H9 (cell line): ENCODE measurements at regions not wholly inside any gene's neighbourhood (a gene's known extent, or its start where the extent isn't known, plus 50 kb on each side); places are given as distances from the start of the nearest gene placed in this dataset.

ENCODE experiments used
- DNase-seq: peaks from one replicate; pipeline ENCODE4 v3.0.0-alpha.2; 2017
- H2AFZ ChIP-seq: one replicate; pipeline ENCODE4 v1.6.1; 2013; ENCODE audit warnings: mild to moderate bottlenecking, low read length, control low read depth, moderate library complexity
- H2AK5ac ChIP-seq: 2 replicates; pipeline ENCODE4 v1.6.1; 2013; ENCODE audit warnings: low read length, control low read depth, mixed read lengths; ENCODE audit not compliant: insufficient read length
- H2BK120ac ChIP-seq: one replicate; pipeline ENCODE4 v1.6.1; 2013; ENCODE audit warnings: low read depth, mild to moderate bottlenecking, low read length, control low read depth, inconsistent platforms; ENCODE audit not compliant: poor library complexity, severe bottlenecking
- H2BK12ac ChIP-seq: 2 replicates; pipeline ENCODE4 v1.6.1; 2013; ENCODE audit warnings: low read length, control low read depth, mixed read lengths, low read depth; ENCODE audit not compliant: insufficient read length
- H2BK15ac ChIP-seq: 2 replicates; pipeline ENCODE4 v1.6.1; 2013; ENCODE audit warnings: low read depth, low read length, control low read depth
- H2BK20ac ChIP-seq: one replicate; pipeline ENCODE4 v1.6.1; 2013; ENCODE audit warnings: low read depth, mild to moderate bottlenecking, low read length, control low read depth, inconsistent platforms; ENCODE audit not compliant: poor library complexity, severe bottlenecking
- H2BK5ac ChIP-seq: 2 replicates; pipeline ENCODE4 v1.6.1; 2013; ENCODE audit warnings: low read length, control low read depth, mixed read lengths; ENCODE audit not compliant: insufficient read length
- H3K14ac ChIP-seq: 2 replicates; pipeline ENCODE4 v1.6.1; 2013; ENCODE audit warnings: low read length, control low read depth; ENCODE audit not compliant: insufficient read depth
- H3K18ac ChIP-seq: 2 replicates; pipeline ENCODE4 v1.6.1; 2013; ENCODE audit warnings: low read depth, mild to moderate bottlenecking, mixed read lengths, low read length, control low read depth; ENCODE audit not compliant: insufficient read length
- H3K23ac ChIP-seq: 2 replicates; pipeline ENCODE4 v1.6.1; 2013; ENCODE audit warnings: low read length, control low read depth, mixed read lengths, low read depth; ENCODE audit not compliant: insufficient read length
- H3K23me2 ChIP-seq: 2 replicates; pipeline ENCODE4 v1.6.1; 2013; ENCODE audit warnings: low read depth, mild to moderate bottlenecking, mixed read lengths, low read length, control low read depth; ENCODE audit not compliant: insufficient read length, poor library complexity, severe bottlenecking
- H3K27ac ChIP-seq: 2 replicates; pipeline ENCODE4 v1.5.1; 2013; ENCODE audit warnings: low read length, control low read depth, mixed read lengths, low read depth; ENCODE audit not compliant: insufficient read length
- H3K27me3 ChIP-seq: 2 replicates; pipeline ENCODE4 v1.6.1; 2013; ENCODE audit warnings: low read length, control low read depth, inconsistent platforms; ENCODE audit not compliant: insufficient read depth
- H3K4ac ChIP-seq: 2 replicates; pipeline ENCODE4 v1.6.1; 2013; ENCODE audit warnings: low read depth, mild to moderate bottlenecking, control low read depth, inconsistent platforms, low read length, moderate library complexity
- H3K4me1 ChIP-seq: 2 replicates; pipeline ENCODE4 v1.6.1; 2013; ENCODE audit warnings: low read length, control low read depth, inconsistent platforms; ENCODE audit not compliant: insufficient read depth
- H3K4me2 ChIP-seq: 2 replicates; pipeline ENCODE4 v1.6.1; 2013; ENCODE audit warnings: low read length, control low read depth, mixed read lengths; ENCODE audit not compliant: insufficient read length, insufficient read depth
- H3K56ac ChIP-seq: 2 replicates; pipeline ENCODE4 v1.6.1; 2013; ENCODE audit warnings: low read depth, mild to moderate bottlenecking, mixed read lengths, low read length, control low read depth; ENCODE audit not compliant: insufficient read length
- H3K79me1 ChIP-seq: 2 replicates; pipeline ENCODE4 v1.6.1; 2013; ENCODE audit warnings: low read depth, mild to moderate bottlenecking, moderate library complexity, low read length, control low read depth, inconsistent platforms; ENCODE audit not compliant: insufficient read depth, poor library complexity, severe bottlenecking
- H3K79me2 ChIP-seq: 2 replicates; pipeline ENCODE4 v1.6.1; 2013; ENCODE audit warnings: low read length, control low read depth, inconsistent platforms; ENCODE audit not compliant: insufficient read depth
- H3K9ac ChIP-seq: 2 replicates; pipeline ENCODE4 v1.6.1; 2013; ENCODE audit warnings: low read length, control low read depth, mixed read lengths; ENCODE audit not compliant: insufficient read length; ENCODE audit errors: extremely low read depth
- H3K9me3 ChIP-seq: one replicate; pipeline ENCODE4 v1.6.1; 2013; ENCODE audit warnings: low read depth, low read length, inconsistent platforms; ENCODE audit not compliant: control insufficient read depth
- H3T11ph ChIP-seq: one replicate; pipeline ENCODE4 v1.6.1; 2013; ENCODE audit warnings: mild to moderate bottlenecking, low read length, control low read depth, inconsistent platforms
- H4K20me1 ChIP-seq: one replicate; pipeline ENCODE4 v1.6.1; 2013; ENCODE audit not compliant: control insufficient read depth, insufficient read length, insufficient read depth
- H4K5ac ChIP-seq: 2 replicates; pipeline ENCODE4 v1.6.1; 2013; ENCODE audit warnings: low read depth, mild to moderate bottlenecking, mixed read lengths, low read length, control low read depth; ENCODE audit not compliant: insufficient read length
- H4K8ac ChIP-seq: replicated peaks from 2 replicates; pipeline ENCODE4 v1.6.1; 2013; ENCODE audit warnings: low read length, control low read depth, mixed read lengths, low read depth; ENCODE audit not compliant: insufficient read length
- H4K91ac ChIP-seq: 2 replicates; pipeline ENCODE4 v1.6.1; 2013; ENCODE audit warnings: low read depth, mild to moderate bottlenecking, moderate library complexity, mixed read lengths, low read length, control low read depth; ENCODE audit not compliant: insufficient read length
- H3K27ac Mint-ChIP-seq, 3 experiments: 2 replicates in 2 of 3; 3 replicates in 1 of 3; pipeline ENCODE4 v1.8.0; 2020 to 2021; ENCODE audit warnings: mixed read lengths in 3 of 3, mild to moderate bottlenecking in 1 of 3, moderate library complexity in 1 of 3
- H3K27me3 Mint-ChIP-seq: 2 replicates; pipeline ENCODE4 v1.8.0; 2021; ENCODE audit warnings: low read depth, mild to moderate bottlenecking, moderate library complexity, mixed read lengths
- H3K36me3 Mint-ChIP-seq, 3 experiments: 2 replicates in 2 of 3; 3 replicates in 1 of 3; pipeline ENCODE4 v1.8.0; 2020 to 2021; ENCODE audit warnings: low read depth in 3 of 3, mixed read lengths in 3 of 3; ENCODE audit not compliant: insufficient read depth in 1 of 3
- H3K4me1 Mint-ChIP-seq, 2 experiments: 2 replicates each; pipeline ENCODE4 v1.8.0; 2020; ENCODE audit warnings: mixed read lengths in 2 of 2
- H3K4me3 Mint-ChIP-seq, 2 experiments: 2 replicates in 1 of 2; 3 replicates in 1 of 2; pipeline ENCODE4 v1.8.0; 2020 to 2021; ENCODE audit warnings: mild to moderate bottlenecking in 2 of 2, mixed read lengths in 2 of 2, moderate library complexity in 1 of 2
- H3K9me3 Mint-ChIP-seq, 2 experiments: 2 replicates in 1 of 2; 3 replicates in 1 of 2; pipeline ENCODE4 v1.8.0; 2020; ENCODE audit warnings: mild to moderate bottlenecking in 2 of 2, mixed read lengths in 2 of 2, moderate library complexity in 1 of 2
- WGBS: extraction: QIAGEN DNeasy Blood & Tissue Kit; methylation state at CpG from one replicate; pipeline ENCODE4 v1.1.7; 2013; ENCODE audit warnings: missing lambda C conversion rate, low lambda C conversion rate, mixed read lengths; ENCODE audit not compliant: insufficient read length; ENCODE audit errors: extremely low coverage; 5-methylcytosine and 5-hydroxymethylcytosine counted together
- TF ChIP-seq, protein P1 (sequence below): fragments of 200-600 bp; sonication (generic); conservative IDR thresholded peaks from 3 replicates; pipeline ENCODE4 v1.8.0; 2021; ENCODE audit warnings: antibody characterized with exemption, mild to moderate bottlenecking

DNA sequence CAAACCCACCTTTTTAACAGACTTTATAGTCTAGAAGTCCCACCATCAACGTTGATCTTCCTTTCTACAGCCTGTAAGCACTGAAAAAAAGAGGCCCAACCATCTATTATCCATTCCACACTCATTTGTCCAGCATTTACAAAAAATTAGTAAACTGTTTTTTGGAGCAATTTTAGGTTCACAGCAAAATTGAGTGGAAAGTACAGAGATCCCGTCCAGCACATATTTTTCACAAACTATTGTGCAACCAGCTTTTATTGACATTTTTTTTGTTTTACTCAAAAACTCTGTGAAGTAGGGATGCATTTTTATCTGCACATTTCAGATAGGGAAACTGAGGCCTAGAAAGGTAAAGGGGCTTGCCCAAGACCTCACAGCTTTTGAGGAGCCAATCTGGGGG lies 68.6 kb downstream of the TNP1 start:
- Mint-ChIP-seq H3K4me3 (no peak overlapping the region), H3K36me3 (no peaks in the 10 kb centered on the region; a peak in 1 of 7 replicates), H3K9me3 (no peaks in the 10 kb centered on the region; a peak in 1 of 5 replicates), H3K4me1 (peaks cover 19 to 36% of the 10 kb centered on the region in 2 experiments), H3K27me3 (peaks cover 2% of the 10 kb centered on the region; the same call in 1 of the 2 replicates), H3K27ac (no peak overlapping the region)
- Histone ChIP-seq H3K56ac (no peak overlapping the region), H2BK20ac (no peak overlapping the region), H3T11ph (no peak overlapping the region), H3K4ac (no peak overlapping the region), H4K91ac (no peak overlapping the region), H3K23me2 (no peaks in the 10 kb centered on the region), H3K27ac (no peak overlapping the region), H3K18ac (no peak overlapping the region), H4K20me1 (no peaks in the 10 kb centered on the region), H3K9me3 (no peaks in the 10 kb centered on the region), H3K9ac (no peak overlapping the region), H2AK5ac (no peak overlapping the region), H2BK120ac (no peak overlapping the region), H3K79me1 (no peaks in the 10 kb centered on the region), H3K14ac (no peak overlapping the region), H3K27me3 (no peaks in the 10 kb centered on the region), H3K4me2 (no peak overlapping the region), H2BK15ac (no peak overlapping the region), H4K8ac (no peak overlapping the region), H3K4me1 (peaks cover 5% of the 10 kb centered on the region; the same call in 1 of the 2 replicates), H3K79me2 (no peaks in the 10 kb centered on the region), H2AFZ (no peak overlapping the region), H4K5ac (no peak overlapping the region), H3K23ac (no peak overlapping the region), H2BK5ac (no peak overlapping the region), H2BK12ac (no peak overlapping the region)
- TF ChIP-seq, protein P1, sequence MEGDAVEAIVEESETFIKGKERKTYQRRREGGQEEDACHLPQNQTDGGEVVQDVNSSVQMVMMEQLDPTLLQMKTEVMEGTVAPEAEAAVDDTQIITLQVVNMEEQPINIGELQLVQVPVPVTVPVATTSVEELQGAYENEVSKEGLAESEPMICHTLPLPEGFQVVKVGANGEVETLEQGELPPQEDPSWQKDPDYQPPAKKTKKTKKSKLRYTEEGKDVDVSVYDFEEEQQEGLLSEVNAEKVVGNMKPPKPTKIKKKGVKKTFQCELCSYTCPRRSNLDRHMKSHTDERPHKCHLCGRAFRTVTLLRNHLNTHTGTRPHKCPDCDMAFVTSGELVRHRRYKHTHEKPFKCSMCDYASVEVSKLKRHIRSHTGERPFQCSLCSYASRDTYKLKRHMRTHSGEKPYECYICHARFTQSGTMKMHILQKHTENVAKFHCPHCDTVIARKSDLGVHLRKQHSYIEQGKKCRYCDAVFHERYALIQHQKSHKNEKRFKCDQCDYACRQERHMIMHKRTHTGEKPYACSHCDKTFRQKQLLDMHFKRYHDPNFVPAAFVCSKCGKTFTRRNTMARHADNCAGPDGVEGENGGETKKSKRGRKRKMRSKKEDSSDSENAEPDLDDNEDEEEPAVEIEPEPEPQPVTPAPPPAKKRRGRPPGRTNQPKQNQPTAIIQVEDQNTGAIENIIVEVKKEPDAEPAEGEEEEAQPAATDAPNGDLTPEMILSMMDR: no peak
- no peak for DNase-seq
- WGBS: no CpG with 5 or more reads among the region's 2 CpGs
